ENCODE measurements at regions not wholly inside any gene's neighbourhood (a gene's known extent, or its start where the extent isn't known, plus 50 kb on each side); places are given as distances from the start of the nearest gene placed in this dataset.

DNA sequence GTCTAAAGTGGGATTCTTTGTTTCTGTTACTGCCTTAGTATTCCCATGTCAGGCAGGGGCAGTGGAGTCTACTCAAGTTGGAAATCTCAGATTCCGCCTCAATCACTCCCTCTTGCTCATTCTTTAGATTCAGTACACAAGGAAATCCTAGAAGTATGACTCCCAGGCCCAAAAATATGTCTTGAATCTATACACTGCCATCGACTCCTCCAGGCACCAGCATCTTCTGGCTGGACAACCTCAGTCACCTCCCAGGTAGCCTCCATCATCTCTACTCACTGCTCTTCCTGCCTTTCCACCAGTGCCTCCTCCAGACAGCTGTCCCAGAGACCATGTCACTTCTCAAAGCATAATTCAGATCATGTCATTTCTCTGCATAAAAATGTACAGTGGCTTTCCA, 329.9 kb downstream of the CDC5L start:
- H3K27me3 ChIP-seq (replicated peaks; ENCODE audit: control insufficient read depth, insufficient read depth, low read length), result no peaks in the 10 kb centered on the region; the same call in 1 of the 2 replicates
- no peak overlapping the region for H3K4me3 ChIP-seq (replicated peaks; ENCODE audit: low read depth, low read length)
- TF ChIP-seq, protein P1, sequence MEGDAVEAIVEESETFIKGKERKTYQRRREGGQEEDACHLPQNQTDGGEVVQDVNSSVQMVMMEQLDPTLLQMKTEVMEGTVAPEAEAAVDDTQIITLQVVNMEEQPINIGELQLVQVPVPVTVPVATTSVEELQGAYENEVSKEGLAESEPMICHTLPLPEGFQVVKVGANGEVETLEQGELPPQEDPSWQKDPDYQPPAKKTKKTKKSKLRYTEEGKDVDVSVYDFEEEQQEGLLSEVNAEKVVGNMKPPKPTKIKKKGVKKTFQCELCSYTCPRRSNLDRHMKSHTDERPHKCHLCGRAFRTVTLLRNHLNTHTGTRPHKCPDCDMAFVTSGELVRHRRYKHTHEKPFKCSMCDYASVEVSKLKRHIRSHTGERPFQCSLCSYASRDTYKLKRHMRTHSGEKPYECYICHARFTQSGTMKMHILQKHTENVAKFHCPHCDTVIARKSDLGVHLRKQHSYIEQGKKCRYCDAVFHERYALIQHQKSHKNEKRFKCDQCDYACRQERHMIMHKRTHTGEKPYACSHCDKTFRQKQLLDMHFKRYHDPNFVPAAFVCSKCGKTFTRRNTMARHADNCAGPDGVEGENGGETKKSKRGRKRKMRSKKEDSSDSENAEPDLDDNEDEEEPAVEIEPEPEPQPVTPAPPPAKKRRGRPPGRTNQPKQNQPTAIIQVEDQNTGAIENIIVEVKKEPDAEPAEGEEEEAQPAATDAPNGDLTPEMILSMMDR (IDR thresholded peaks at IDR 0.05; ENCODE audit: insufficient read depth, low read length, poor library complexity, severe bottlenecking), result no peak

DNA sequence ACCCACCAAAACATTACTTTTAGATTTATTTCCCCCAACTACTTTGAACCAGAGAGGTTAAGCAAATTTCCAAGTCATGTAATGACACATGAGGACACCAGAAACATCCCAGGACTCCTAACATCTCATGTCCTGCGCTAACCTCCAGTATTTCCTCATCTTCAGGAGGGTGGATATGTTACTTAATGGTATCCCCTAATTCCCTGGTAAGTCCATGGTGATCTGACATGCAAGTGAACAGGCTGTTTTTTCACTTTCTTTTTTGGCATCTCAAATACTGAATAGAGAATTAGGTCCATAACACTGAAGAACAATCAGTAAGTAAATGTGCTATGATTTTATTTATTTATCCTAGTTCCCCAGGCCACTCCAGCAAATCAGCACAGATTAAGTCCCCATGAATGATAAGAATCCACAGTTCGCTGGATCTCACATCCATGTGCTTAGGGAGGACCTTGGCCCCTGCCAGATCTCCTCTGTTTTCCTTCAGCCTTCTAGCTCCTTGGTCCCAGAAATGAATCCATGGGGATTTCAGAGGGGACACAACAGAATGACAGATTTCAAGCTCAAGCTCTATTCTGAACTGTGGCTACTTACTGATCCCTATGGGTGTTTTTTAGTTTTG, 334.6 kb downstream of the CDC5L start:
- H3K36me3 ChIP-seq (ENCODE audit: control insufficient read depth, insufficient read depth, low read length), result no peaks in the 10 kb centered on the region
- DNase-seq (ENCODE audit: extremely low read depth, insufficient read length), result no peak
- TF ChIP-seq, protein P1 (IDR thresholded peaks at IDR 0.05; ENCODE audit: insufficient read depth, low read length, poor library complexity, severe bottlenecking), result no peak
- H3K4me3 ChIP-seq (replicated peaks; ENCODE audit: low read depth, low read length), result no peak overlapping the region
- no peaks in the 10 kb centered on the region for H3K27me3 ChIP-seq (replicated peaks; ENCODE audit: control insufficient read depth, insufficient read depth, low read length)

More for the DNA sequence above, 329.9 kb downstream of the CDC5L start:
- DNase-seq (ENCODE audit: extremely low read depth, insufficient read length), result no peak
- no peaks in the 10 kb centered on the region for H3K36me3 ChIP-seq (ENCODE audit: control insufficient read depth, insufficient read depth, low read length)

DNA sequence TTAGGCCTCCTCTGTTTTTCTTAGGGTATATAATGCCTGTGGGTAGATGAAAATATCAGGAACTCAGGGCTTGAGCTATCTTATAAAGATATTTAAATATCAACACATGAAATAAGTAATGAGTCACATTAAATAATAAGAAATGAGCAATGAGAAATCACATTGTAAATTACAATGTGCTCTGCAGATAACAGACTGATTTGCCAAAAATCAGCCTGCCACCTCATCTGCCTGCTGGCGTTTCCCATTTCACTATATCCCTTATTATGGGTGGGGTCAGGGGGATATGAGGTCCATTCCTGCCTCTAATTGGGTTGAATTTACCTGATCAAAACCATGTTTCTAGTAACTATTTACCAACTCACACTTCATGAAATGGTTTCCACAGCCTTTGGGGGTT, 335.2 kb downstream of the CDC5L start:
- DNase-seq (ENCODE audit: extremely low read depth, insufficient read length), result no peak
- no peaks in the 10 kb centered on the region for H3K36me3 ChIP-seq (ENCODE audit: control insufficient read depth, insufficient read depth, low read length)
- no peaks in the 10 kb centered on the region for H3K27me3 ChIP-seq (replicated peaks; ENCODE audit: control insufficient read depth, insufficient read depth, low read length)
- no peak overlapping the region for H3K4me3 ChIP-seq (replicated peaks; ENCODE audit: low read depth, low read length)
- TF ChIP-seq, protein P1 (IDR thresholded peaks at IDR 0.05; ENCODE audit: insufficient read depth, low read length, poor library complexity, severe bottlenecking), result no peak

- Histone ChIP-seq H3K27me3 (replicated peaks; ENCODE audit: control insufficient read depth, insufficient read depth, low read length) (no peaks in the 10 kb centered on the region), H3K36me3 (ENCODE audit: control insufficient read depth, insufficient read depth, low read length) (no peaks in the 10 kb centered on the region), H3K4me3 (replicated peaks; ENCODE audit: low read depth, low read length) (no peak overlapping the region)
- no peak for DNase-seq (ENCODE audit: extremely low read depth, insufficient read length)
- TF ChIP-seq, protein P1 (IDR thresholded peaks at IDR 0.05; ENCODE audit: insufficient read depth, low read length, poor library complexity, severe bottlenecking), result no peak
Observed at GRCh38 chr6:44723439-44724197, 336.1 kb downstream of the CDC5L start.

GRCh38 chr6:44725070-44725469, 337.6 kb downstream of the CDC5L start:
- DNase-seq (ENCODE audit: extremely low read depth, insufficient read length), result no peak
- Histone ChIP-seq H3K27me3 (replicated peaks; ENCODE audit: control insufficient read depth, insufficient read depth, low read length) (no peaks in the 10 kb centered on the region), H3K4me3 (replicated peaks; ENCODE audit: low read depth, low read length) (no peak overlapping the region), H3K36me3 (ENCODE audit: control insufficient read depth, insufficient read depth, low read length) (no peaks in the 10 kb centered on the region)
- TF ChIP-seq, protein P1 (IDR thresholded peaks at IDR 0.05; ENCODE audit: insufficient read depth, low read length, poor library complexity, severe bottlenecking), result no peak
